Fibroblast of upper back skin (primary cell): ENCODE measurements at regions not wholly inside any gene's neighbourhood (a gene's known extent, or its start where the extent isn't known, plus 50 kb on each side); places are given as distances from the start of the nearest gene placed in this dataset.

Source experiments
- DNase-seq: peaks from one replicate; pipeline ENCODE4 v3.0.0-alpha.2; 2013

DNA sequence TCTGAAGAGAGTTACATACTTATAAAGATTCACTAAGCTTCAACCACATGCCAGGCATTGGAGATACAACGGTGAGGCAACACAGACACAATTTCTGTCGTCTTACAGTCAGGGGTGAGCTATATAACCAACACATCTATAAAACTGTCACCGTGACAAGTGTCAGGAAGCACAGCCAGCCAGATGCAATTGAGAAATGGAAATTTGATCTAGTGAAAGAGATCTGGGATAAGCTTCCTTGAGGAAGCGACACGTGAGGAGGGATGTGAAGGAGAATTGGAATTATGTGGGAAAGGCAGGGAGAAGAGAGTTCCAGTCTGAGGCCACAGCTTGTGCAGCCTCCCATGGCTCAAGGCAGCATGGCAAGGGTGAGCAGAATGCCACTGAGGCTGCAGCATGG is 50.9 kb upstream of the ZNF354B start:
- no peak for DNase-seq

DNA sequence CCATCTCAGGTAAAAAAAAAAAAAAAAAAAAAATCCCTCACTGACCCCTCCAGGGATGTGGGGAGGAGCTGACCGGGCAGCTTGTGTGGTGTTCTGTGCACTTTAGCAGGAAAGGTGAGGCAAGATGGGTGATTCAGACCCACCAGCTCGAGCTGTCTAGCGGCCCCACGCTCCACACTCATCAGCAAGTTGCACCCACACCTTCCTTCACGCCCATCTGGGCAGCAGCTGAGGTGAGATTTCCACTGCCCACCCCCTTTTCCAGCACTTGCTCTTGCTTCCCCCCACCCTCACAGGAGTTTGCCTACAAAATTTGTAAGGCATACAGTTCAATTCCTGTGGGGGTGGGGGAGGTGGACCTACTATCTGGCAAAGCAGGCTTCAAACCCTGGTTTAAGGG is 58.7 kb upstream of the ZNF354B start:
- DNase-seq: no peak

DNA sequence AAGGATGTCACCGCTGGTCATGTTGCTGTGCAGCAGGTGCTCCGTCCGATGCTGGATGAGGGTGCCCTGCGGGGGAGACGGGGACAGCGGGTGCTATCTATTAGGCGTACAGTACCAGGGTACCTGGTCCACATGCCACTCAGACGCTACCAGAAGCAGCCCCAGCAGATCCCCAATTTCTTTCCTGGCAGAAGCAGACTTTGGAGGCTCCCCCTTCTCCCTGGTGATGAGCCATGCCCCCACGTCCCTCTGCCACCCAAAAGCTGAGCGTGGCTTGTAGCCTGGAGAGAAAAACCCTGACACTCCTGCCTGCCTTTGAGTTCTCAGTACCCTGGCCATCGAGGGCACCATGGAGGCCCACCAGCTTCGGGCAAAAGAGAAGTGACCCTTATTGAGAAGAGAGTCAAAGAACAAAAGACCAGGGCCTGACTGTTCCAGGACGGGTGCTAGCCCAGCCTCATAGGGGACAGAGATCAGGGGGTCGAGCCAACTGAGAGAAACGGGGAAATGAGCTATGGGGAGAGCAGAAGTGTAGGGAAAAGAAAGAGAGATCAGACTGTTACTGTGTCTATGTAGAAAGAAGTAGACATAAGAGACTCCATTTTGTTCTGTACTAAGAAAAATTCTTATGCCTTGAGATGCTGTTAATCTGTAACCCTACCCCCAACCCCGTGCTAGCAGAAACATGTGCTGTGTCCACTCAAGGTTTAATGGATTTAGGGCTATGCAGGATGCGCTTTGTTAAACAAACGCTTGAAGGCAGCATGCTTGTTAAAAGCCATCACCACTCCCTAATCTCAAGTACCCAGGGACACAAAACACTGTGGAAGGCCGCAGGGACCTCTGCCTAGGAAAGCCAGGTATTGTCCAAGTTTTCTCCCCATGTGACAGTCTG is 62.0 kb upstream of the ZNF354B start:
- DNase-seq: no peak

DNA sequence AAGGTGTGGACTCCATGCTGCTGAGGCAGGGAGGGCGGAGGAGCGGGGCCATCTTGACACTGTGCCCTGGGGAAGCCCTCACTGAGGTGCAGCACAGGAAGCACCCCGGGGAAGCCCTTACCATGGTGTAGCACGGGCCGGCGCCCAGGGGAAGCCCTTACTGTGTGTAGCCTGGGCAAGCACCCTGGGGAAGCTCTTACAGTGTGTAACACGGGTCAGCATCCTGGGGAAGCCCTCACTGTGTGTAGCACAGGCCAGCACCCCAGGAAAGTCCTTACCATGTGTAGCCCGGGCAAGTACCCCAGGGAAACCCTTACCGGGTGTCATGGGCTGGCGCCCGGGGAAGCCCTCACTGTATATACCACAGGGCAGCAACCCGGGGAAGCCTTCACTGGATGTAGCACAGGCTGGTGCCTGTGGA is 62.6 kb upstream of the ZNF354B start:
- DNase-seq: no peak

DNA sequence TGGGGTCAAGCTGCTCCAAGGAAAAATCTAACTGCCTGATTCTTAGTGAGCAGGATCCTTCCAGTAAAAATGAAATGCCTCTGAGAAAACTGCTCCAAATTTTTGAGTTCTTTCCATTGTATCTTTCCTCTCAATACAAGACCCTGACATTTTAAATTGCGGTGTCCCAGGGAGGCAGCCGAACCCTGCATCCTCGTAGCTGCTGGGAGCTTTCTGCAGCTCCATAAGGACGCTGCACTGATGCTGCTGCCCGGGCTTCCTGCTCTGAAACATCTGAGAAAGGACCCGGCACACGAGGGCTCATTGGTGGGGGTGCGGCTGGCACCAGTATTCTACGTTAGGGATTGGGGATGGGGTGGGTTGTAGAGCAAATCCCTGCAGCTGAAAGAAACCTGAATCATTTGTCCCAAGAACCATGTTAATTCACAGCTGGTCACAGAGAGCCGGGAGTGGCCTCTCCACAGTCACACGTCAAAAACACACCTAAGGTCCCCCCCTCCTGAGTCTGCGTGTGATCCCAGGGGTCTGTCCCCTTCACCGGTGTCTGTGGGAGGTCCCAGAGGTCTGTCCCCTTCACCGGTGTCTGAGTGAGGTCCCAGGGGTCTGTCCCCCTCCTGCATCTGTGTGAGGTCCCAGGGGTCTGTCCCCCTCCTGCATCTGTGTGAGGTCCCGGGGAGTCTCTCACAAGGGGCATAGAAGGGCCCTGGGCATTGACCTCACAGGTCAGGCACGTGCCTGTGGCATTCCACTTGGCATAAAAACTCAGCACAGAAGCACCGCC is 63.4 kb upstream of the ZNF354B start:
- DNase-seq: no peak

DNA sequence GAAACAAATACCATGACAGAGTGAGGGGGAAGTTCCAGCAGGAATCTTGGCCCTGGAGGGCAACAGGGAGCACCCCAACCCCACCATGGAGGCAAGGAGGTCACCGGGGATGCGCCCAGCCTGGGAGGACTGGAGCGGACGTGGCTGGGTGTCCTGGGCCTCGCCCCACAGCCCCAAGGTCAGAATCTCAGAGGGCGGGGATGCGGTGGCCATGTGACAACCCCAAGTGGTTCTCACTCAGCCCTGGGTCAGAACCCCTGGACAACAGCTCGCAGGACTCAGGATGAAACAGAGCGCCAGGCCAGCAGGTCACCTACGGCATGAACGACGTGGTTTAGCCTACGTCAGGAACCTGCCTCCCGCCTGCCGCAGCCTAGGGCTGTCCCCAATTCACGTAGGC is 64.0 kb upstream of the ZNF354A start:
- DNase-seq: no peak

DNA sequence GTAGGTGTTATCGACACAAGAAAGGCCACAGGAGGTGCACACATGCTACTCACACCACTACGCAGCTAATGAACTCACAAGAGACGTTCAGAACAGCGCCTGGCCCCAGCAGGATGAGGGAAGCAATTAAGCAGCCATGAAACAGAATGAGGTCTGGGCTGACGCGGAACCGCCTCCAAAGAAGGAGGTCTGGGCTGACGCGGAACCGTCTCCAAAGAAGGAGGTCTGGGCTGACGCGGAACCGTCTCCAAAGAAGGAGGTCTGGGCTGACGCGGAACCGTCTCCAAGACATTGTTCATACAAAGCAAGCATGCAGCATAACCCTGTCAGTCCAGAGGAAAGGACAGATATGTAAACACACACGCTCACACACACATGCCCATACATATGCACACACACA is 63.2 kb upstream of the ZNF354A start:
- no peak for DNase-seq

DNA sequence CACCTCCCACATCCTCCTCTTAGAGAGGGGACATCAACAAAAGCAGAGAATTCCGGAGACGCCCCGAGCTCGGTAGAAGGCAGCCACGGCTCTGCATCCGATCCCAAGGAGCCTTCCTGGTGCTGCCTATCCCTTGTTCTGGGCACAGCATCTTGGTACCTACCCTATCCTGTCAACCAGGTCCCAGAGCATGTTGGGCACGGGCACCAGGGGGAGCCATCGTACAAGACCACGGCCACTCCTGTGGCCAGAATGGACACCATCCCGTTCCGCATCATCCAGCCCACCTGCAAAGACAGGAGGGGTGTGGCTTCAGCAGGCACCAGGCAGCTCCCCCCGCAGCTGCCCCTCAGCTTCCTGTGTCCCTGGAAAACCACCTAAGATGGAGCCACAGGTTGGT is 62.7 kb upstream of the ZNF354A start:
- no peak for DNase-seq

DNA sequence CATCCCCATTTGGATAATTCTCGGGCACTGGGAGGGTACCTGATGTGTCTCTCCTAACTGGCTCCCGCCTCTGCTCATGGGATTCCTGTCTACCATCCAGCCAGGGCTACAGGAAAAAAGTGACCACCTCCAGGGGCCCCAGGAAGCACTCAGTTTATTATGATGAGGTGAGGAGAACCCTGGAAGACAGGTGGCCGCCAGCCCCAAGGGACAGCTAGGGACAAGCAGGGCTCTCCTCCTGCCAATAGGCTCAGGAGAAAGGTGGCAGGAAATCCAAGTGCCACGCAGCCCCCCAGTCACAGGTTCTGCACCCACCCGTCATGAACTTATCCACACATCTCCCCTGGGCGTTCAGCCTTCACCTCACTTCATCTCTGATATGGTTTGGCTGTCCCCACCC is 61.5 kb upstream of the ZNF354A start:
- DNase-seq: no peak

DNA sequence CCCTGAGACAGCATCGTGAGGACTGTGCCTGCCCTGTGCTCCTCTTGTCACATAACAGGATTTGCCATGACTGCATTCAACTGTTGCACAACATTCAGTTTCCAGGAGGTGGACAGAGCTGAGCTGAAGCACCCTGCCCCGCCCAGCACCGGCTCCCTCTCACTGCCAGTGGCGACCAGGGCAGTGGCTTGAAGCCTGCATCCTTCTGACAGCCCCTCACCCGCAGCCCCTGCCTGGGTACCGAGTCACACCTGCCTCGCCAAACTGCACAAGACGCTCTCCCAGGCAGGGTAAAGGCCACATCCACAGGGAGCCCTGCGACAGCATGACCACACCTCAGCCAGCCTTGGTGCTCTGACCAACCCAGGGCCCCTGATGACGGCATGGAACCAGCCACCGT is 59.9 kb upstream of the ZNF354A start:
- no peak for DNase-seq

DNA sequence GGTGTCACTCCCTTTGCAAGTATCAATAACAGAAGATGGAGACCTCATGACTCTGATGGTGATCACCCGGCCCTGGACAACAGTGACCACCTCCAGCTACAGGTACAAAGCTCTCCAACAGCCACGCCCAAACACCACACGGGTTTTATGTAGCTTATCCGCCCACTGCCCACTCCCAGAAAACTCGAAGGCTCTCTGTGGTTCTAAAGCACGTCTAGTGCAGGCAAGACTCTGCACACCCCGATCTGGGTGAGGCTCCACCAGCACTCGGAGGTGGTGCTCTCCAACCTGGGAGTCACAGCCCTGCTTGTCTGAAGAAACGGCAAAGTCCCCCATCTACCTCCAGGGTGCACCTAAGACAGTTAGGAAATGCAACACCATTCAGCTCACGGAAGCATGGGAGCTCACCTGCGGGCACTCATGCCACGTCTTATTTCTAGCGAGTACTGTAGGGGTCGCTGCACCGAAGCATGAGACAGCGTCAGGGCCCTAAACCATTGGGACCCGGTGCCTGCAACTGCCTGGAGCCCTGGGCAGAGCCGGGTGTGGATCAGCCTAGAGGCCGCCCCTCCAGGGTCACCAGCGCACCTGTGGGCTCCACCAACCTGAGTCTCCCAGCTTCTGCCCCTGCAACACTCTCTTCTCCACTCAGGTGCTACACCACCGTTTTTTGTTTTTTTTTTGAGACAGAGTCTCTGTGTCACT is 58.1 kb upstream of the ZNF354A start:
- DNase-seq: no peak

DNA sequence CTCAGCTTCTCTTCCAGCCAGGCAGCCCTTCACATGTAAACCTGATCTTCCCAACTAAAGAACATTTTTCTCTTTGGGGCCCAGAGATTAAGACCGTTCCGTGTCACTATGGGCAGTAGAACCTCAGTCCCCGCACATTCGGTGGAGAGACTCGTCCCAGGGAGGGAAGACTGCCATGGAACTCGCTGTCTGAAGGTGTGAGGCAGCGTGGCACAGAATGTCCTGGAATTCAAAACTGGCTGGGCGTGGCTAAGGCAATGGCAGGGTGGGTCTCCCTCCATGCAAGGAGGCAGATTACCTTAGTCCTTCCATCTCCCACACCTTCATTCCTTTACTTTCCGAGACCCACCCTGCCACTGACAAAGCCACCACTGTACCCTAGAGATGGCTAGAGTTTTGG is 57.4 kb upstream of the ZNF354A start:
- no peak for DNase-seq

DNA sequence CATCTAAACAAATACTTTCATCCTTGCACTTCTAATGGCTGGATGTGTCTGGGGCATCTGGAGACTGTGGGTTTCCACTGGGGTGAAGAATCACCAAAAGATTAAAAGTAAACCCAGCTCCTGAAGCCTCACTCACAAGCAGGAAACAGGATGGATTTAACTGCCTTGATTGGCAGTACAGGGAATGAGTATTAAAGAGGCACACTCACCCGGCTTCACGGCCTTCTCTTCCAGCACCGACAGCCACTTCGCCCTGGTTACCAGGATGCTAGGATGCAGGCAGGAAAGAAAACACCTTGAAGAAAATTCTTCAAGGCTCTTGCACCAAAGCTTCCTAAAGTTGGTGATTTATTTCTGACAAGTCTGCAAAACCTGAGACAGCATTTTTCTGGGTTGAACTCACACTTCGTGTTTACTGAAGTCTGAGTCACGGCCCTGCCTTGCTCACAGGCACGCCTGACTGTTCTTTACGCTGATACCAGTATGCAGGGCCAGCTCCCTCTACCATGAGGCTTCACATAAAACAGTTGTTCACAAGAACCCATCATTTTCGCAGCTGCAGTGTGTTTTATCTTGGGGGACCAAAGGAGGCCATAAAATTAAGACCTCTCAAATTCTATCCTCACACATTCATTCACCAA is 56.5 kb upstream of the ZNF354A start:
- peak; percentile 50 for DNase-seq

DNA sequence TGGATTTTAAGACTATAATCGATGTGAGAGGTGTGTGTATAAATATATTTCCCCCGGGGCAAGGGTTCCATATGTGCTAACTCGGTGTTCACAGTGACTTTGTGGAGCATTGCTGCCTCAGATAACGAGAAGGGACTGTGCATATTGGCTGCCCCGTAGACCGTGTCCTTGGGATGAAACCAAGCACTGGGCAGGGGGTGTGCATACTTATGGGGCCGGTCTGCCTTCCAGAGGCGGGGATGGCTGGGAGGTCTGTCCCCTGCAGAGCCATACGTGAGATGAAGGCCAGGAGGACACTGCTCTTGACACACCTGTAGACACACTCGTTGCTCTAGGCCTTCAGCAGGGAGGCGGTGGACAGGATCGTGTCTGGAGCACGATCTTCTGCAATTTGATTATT is 56.0 kb upstream of the ZNF354A start:
- no peak for DNase-seq

DNA sequence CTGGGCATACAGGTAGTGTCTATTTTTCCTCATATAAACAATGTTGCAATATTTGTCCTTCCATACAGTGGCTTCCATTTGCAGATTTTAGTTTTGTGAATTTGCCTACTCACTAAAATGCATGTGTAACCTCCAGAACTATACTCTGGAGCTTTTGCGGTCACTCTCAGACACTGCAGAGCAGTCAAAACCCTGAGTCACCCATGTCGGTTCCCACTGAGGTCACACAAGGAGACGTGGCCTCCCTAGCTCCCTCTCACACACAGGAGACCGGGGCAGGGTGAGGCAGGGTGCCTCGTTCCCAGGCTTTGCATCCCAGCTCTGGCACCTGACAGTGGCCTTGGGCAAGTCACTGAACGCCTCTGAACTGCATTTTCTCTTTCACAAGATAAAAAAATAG is 55.5 kb upstream of the ZNF354A start:
- peak; percentile 13 for DNase-seq

DNA sequence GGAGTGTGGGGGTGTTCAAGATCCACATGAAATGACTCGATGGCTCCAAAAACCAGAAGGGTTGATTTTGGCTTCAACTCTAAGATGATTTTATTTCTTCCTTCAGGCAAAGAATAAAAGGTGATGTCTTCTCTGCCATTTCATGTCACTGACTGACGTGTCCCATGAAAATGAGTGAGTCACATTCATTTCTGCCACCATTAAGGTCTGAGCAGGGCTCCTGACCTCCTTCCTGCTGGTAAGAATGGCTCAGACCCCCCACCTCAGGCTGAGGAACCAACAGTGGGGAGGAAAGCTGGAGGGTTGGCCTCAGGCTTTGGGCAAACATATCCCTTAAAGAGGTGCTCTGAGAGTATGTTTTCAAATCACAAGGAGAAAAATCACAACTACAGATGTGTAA is 53.9 kb upstream of the ZNF354A start:
- no peak for DNase-seq

DNA sequence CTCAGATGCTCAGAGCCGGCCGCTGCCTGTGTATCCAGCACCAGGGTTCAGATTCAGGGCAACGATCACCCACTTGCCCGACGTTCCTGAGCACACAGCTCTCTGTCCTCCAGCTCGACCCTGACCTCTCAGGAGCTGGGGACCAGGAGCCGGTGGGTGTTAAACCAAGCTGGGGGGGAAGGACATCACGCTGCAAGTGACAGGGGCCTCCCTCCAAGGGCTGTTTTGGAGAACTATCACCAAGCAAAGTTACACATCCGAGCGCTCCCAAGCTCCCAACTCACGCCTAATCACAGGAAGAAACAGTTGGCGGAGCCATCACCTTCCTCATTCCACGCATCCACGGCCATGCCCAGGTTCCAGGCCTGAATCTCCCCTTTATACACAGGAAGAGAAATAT is 51.5 kb upstream of the ZNF354A start:
- no peak for DNase-seq

DNA sequence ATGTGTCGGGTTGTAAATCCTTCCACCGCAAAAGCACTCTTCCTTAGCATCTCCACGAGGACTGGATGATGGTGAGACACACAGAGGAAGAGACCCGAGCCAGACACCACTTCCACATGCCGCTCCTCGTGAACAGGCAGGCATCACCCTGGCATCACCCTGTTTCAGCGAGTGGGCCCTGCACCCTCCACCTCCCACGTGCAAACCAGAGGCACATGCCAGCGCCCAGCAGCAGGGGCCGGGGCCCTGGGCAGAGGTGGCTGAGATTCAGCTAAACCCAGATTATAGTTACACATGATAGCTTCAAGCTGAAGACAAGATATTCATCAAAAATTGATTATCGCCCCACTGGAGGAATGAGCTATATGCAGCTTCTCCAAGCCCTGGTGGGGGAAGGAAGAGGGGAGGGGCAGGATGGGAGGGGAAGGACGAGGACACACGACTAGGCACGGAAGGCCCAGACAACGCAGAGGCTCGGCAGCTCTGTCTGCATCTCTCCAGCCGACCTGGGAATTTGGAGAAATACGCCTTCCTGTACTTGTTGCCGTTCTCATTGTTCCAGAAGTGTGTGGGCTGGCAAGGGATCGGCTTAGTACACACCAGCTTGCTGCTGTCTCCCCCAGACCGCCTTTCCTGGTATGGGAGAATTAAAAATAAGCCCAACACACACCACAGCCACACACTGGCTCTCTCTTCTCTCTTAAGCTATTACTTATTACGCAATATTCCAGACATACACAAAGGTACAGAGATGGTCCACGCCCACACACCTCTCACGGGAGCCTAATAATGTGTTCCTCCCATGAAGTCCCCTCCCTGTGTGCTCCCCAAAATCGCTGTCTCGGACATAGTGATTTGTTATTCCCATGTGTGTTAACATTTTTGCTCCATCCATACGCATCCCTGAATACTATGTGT is 50.4 kb upstream of the ZNF354A start:
- DNase-seq: no peak
